Liver (tissue), 3 donors: ENCODE measurements at regions not wholly inside any gene's neighbourhood (a gene's known extent, or its start where the extent isn't known, plus 50 kb on each side); places are given as distances from the start of the nearest gene placed in this dataset.

Experiments used
- ATF3 ChIP-seq: IDR thresholded peaks from 2 replicates; pipeline ENCODE4 v1.6.1; 2016; ENCODE audit warnings: antibody characterized with exemption
- CTCF ChIP-seq: fragments of 150-350 bp; IDR thresholded peaks from 2 replicates; pipeline ENCODE4 v1.5.1; 2017; ENCODE audit warnings: improper control_type of control experiment, low read depth, low read length; ENCODE audit not compliant: missing input control
- GABPA ChIP-seq, 2 donors: IDR thresholded peaks in 1 of 2; conservative IDR thresholded peaks in 1 of 2; 2 replicates each; pipeline ENCODE4 v1.6.1; 2016; ENCODE audit warnings: antibody characterized with exemption in 2 of 2, mild to moderate bottlenecking in 1 of 2, moderate library complexity in 1 of 2
- HNF4G ChIP-seq: IDR thresholded peaks from 2 replicates; pipeline ENCODE4 v1.6.1; 2016; ENCODE audit warnings: antibody characterized with exemption
- JUND ChIP-seq, 2 donors: IDR thresholded peaks; 2 replicates each; pipeline ENCODE4 v1.6.1; 2016; ENCODE audit warnings: antibody characterized with exemption in 2 of 2
- MAX ChIP-seq: IDR thresholded peaks from 2 replicates; pipeline ENCODE4 v1.6.1; 2016; ENCODE audit warnings: antibody characterized with exemption
- RAD21 ChIP-seq, 2 donors: IDR thresholded peaks; 2 replicates each; pipeline ENCODE4 v1.6.1; 2016; ENCODE audit warnings: antibody characterized with exemption in 2 of 2, mild to moderate bottlenecking in 2 of 2
- REST ChIP-seq: IDR thresholded peaks from 2 replicates; pipeline ENCODE4 v1.6.1; 2016; ENCODE audit warnings: antibody characterized with exemption, mild to moderate bottlenecking
- SP1 ChIP-seq: IDR thresholded peaks from 2 replicates; pipeline ENCODE4 v1.6.1; 2018; ENCODE audit warnings: antibody characterized with exemption, mild to moderate bottlenecking
- TAF1 ChIP-seq: conservative IDR thresholded peaks from 2 replicates; pipeline ENCODE4 v1.6.1; 2016; ENCODE audit warnings: antibody characterized with exemption, mild to moderate bottlenecking
- YY1 ChIP-seq: IDR thresholded peaks from 2 replicates; pipeline ENCODE4 v1.6.1; 2016; ENCODE audit warnings: antibody characterized with exemption, mild to moderate bottlenecking
- donor health status: healthy.
- donor health status: healthy.

- no peak for TF ChIP-seq CTCF
- no peak for TF ChIP-seq ATF3
- no peak for TF ChIP-seq MAX
- TF ChIP-seq JUND (IDR thresholded peaks at IDR 0.05), result no peak
- TF ChIP-seq TAF1, result no peak
- no peak for TF ChIP-seq REST
- TF ChIP-seq YY1, result no peak
- TF ChIP-seq RAD21 (IDR thresholded peaks at IDR 0.05), result no peak
- no peak for TF ChIP-seq SP1
- no peak for TF ChIP-seq HNF4G
- TF ChIP-seq GABPA (IDR thresholded peaks at IDR 0.05 in 1 of 2, conservative IDR thresholded peaks at IDR 0.05 in 1 of 2), result no peak
Measured at GRCh38 chr1:168918860-168919741, 187.4 kb upstream of the ATP1B1 start.
